IPS-NIHi11 (cell line): ENCODE measurements at regions not wholly inside any gene's neighbourhood (a gene's known extent, or its start where the extent isn't known, plus 50 kb on each side); places are given as distances from the start of the nearest gene placed in this dataset.
"Not testable (repeated sequence)": the region's sequence is repeated elsewhere in the genome, so short reads cannot be mapped to it uniquely, and the experiment has no call there.

Source experiments
- DNase-seq: peaks from one replicate; pipeline ENCODE4 v3.0.0; 2012; ENCODE audit warnings: mixed read lengths, low spot score

- DNase-seq: no peak
Measured at GRCh38 chr2:203585516-203585915, 50.4 kb upstream of the RAPH1 start.

DNA sequence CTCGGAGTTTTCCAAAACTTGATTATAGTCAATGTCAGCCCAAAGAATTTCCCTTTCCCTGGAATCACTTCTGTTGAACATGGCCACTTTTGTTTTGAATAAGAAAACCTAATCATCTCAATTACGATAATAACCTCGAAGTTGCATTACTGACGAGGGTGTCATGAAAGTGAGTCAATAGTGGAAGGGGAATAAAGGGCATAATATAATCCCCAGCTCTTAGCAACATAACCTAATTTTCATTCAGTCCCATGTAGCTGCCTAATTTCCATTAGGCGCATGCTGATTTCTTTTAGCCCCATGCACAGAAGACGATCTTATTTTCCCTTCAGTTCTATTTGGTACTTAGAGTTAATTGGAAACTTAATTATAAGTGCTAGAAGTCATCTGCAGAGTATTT lies 51.1 kb upstream of the RAPH1 start:
- no peak for DNase-seq

DNA sequence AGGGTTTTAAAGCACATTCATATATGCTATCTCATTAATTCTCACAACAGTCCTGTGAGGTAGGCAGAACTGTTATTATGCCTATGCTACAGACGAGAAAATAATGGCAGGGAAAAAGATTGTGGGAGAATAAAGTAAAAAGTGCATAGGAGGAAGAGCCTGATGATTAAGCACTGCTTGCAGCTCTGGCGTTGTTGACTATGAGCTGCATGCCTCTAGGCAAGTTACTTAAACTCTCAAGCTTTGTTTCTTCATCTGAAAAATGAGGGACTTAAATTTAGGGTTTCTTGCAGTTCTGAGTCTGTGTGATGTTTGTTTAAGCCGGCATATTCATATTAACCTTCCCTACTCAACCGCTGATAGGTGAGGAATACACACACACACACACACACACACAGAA lies 51.6 kb upstream of the RAPH1 start:
- DNase-seq: no peak

- DNase-seq: no peak
Measured at GRCh38 chr2:203590496-203590895, 55.4 kb upstream of the RAPH1 start.

- DNase-seq: no peak
Measured at GRCh38 chr2:203591642-203592041, 56.5 kb upstream of the RAPH1 start.

DNA sequence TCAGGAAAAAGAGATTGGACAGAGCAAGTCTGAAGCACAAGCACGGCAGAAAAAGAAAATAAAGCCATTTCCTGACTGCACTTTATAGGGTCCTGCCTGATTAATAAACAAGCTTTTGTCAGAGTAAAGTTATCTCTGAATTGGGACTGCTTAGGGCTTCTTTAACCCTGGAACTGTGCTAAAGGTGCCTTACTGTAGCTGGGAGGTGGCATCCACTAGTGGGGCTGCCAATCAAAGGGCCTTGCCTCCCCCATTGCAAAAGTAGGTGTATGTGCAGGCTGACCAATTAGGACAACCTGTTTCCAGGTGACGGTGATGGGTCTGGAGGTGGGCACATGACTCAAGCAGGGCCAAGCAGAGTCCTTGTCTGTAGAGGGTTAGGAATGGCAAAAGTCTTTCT lies 57.4 kb upstream of the RAPH1 start:
- DNase-seq: no peak

DNA sequence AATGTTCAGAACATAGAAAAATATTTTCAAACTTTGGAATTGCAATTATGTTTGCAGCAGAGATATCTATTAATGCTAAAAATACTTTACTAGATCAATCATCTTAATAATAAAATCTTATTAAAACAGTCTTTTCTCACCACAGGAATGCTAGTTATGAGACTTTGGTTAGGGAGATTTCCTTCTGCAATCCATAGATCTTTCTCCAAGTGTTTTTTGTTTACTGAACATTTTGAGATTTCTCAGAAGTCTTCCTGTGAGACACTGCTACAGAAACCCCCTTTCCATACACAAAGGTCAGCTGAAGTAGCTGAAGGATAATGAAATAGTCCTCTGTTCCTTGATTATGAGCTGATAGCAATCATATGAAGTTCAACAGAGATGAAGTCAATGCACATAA lies 59.4 kb upstream of the RAPH1 start:
- no peak for DNase-seq

GRCh38 chr2:203596183-203596582 lies 61.1 kb upstream of the RAPH1 start:
- no peak for DNase-seq

DNA sequence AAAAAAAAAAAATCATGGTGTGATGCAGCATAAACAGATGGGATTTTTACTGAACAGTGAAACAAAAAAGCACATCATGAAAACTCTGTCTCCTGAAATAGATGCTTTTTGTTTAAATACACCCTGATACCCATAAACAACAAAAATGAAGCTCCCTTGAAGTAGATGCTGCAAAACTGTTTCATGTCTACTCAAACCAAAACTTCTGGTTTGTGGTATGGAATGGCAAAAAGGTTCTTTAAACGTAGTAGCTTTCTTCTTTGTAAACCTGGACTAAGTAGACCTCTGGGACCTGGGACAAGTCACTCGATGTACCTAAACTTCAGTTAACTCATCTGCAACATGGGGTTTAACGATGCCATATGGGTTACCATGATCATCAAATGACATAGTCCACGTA lies 64.4 kb upstream of the RAPH1 start:
- DNase-seq: no peak

- DNase-seq: peak; percentile 20
Measured at GRCh38 chr2:203600286-203600685, 65.2 kb upstream of the RAPH1 start.

GRCh38 chr2:203603456-203604389 lies 68.6 kb upstream of the RAPH1 start:
- no peak for DNase-seq

GRCh38 chr2:203605302-203605701 lies 70.2 kb upstream of the RAPH1 start:
- DNase-seq: no peak

DNA sequence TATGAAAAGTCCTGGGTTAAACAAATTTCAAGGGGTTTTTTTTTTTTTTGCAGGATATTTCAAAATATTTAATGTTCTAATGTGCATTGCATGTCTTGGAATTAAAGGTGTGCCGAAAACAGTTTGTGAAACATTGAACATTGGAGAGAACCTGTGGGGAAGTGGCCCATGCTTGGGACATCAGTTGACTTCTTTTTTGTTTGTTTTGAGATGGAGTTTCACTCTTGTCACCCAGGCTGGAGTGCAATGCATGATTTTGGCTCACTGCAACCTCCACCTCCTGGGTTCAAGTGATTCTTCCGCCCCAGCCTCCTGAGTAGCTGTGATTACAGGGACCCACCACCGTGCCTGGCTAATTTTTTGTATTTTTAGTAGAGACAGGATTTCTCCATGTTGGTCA lies 71.0 kb upstream of the RAPH1 start:
- no peak for DNase-seq

DNA sequence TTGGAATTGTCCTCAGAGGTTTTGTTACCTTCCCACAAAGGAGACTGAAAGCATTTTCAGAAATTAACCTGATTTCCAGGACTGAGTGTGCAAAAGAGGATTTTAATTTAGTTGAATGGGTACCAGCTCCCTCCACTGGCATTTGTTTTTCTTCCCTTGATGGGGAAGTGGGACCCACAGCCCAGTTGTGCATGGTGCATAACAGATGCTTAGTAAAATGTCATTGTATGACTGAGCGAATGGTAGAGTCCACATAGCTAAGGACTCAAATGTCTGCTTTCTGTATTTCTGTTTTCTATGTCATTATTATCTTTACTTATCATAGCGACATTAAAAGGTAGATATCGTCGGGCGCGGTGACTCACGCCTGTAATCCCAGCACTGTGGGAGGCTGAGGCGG lies 75.5 kb upstream of the RAPH1 start:
- DNase-seq: no peak

DNA sequence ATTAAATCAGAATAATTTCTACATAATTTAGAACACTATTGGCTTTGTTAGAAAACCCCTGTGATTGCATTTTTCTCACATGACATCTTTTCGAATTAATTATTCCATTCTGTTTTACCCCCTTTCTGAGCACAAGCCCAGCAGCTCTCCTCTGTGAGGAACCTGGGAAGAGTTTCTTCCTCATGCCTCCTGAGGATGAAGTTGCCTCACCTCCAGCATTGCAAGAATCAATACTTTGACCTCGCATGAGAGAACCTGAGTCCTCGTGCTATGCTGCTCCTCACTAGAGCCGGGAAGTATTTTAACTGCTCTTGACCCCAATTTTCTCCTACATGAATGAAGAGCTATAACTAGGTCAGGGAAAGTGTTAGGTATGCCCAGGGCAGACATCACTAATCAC lies 77.1 kb upstream of the RAPH1 start:
- no peak for DNase-seq

GRCh38 chr2:203619267-203619878 lies 84.3 kb upstream of the RAPH1 start:
- DNase-seq: no peak

DNA sequence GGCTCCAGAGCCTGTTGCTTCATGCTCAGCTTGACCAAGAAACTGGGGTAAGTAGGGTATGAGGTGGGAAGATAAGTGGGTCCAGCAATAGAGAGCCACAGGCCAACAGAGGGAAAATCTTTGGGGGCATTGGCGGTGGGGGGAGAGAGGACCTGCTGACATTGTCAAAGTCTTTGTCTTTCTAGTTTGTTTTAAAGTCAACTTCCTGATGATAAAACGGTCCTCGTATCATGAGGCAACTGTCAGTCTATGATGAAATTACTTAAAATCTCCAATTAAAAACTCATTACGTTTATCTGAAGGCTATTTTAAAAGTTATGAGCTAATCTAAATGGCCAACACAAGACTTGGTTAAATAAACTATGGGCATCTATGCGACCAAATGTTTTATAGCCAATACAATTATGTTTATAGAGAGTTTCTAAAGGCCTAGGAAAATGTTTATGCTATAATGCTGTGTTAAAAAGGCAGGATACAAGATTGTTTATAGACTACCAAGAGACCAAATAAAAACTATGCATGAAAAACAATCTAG lies 84.4 kb upstream of the CD28 start:
- no peak for DNase-seq

DNA sequence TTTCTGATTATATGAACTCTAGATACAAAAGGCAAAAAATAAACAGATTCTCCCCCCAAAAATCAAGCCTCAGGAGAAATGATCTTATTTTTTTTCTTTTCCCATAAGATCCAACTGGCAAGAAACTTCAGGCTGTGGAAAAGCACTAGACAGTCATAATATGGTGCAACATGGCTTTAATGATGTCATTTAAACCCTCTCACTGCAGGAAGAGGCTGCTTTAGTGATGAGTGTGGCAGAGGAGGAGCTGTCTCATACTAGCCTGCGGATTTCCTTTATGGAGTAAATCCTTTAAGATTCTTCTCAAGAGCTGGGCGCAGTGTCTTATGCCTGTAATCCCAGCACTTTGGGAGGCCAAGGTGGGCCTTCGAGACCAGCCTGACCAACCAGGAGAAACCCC lies 83.3 kb upstream of the CD28 start:
- DNase-seq: no peak

DNA sequence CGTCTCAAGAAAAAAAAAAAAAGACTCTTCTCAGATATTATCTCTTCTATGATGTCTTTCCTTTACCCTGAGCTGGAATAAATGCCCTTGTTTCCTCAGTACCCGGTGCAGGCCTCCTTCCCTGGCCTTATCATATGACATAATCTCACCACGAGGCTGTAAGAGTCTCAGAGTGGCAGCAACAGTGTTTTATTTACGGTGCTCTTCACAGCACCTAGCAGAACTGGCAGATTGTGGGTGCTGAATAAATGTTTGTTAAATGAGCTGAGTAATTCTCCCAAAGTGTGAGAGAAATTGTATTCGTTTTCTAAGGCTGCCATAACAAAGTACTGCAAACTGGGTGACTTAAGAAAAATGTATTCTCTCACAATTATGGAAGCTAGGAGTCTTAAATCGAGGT lies 82.8 kb upstream of the CD28 start:
- DNase-seq: no peak

DNA sequence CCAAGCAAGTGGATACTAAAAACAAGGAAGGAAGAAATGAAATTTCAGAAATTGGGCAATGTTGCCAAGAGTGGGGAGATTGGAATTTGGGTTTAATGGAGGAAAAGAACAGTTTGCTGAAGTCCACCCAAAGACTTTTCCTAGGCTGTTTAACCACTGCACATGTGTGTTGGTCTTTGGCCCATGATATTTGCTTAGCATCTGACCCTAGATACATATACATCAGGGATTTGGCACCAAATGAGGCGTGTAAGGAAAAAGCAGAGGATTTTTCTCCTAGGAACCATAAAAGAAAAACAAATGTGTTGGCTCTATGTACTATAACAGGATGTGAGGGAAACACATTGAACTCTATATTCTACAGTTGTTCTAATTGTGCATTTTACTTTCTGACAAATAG lies 80.7 kb upstream of the CD28 start:
- DNase-seq: no peak

GRCh38 chr2:203626247-203626646 lies 80.2 kb upstream of the CD28 start:
- DNase-seq: not testable (repeated sequence)

- no peak for DNase-seq
Measured at GRCh38 chr2:203626952-203627681, 79.3 kb upstream of the CD28 start.

DNA sequence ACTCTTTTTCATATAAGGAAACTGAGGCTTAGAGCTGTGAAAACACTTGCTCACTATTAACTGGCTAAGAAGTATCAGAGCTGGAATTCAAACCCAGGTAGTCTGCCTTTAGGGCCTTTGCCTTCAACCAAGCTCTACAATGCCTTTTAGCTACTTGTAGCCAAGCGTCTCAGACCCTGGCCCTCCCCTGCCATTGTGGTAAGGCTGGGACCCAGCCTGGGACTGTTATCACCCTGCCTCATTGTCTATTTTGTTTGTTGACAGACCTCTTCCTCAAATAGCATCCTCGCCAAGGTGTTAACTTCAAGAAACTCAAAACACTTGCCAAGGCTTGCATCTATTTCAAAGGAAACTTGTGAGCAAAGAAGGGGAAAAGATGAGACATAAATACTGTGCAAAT lies 76.7 kb upstream of the CD28 start:
- DNase-seq: no peak
